ENCODE measurements at regions not wholly inside any gene's neighbourhood (a gene's known extent, or its start where the extent isn't known, plus 50 kb on each side); places are given as distances from the start of the nearest gene placed in this dataset.

DNA sequence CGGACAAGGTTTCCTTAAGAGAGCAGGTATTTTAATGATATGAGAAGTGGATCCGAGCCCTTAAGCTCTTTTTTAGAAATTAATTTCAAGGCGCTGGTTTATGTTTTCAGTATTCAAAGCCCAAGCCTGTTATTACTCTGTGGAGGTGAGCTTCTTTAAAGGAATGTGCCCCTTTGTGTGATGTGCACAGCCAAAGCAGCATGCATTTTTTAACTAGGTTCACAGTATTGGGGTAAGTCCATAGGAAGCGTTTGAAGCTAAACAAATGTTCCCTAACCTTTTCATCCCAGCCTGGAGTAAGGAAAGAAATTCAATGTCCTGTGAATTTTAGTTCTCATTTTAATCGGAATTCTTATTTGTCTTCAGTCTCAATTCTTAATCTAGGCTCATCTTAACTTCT lies 217.5 kb downstream of the KCTD12 start:
- H2BK12ac ChIP-seq (ENCODE audit: low read depth, low read length) = no peak overlapping the region
- WGBS, 2 experiments (ENCODE audit: extremely low coverage in 1 of 2, insufficient coverage in 1 of 2, insufficient read length in 1 of 2, insufficient replicate concordance in 2 of 2, low coverage in 1 of 2, low lambda C conversion rate in 2 of 2, missing lambda C conversion rate in 1 of 2) = 71% methylated on average over 5 of the region's 5 CpGs; no CpG with 5 or more reads in 1 of the 2 experiments
- H2BK120ac ChIP-seq (replicated peaks; ENCODE audit: low read depth, low read length) = no peak overlapping the region
- H4K91ac ChIP-seq (replicated peaks; ENCODE audit: insufficient read length, low read length) = no peak overlapping the region
- DNase-seq (ENCODE audit: low read depth in 1 of 2, low spot score in 2 of 2) (no peak), FAIRE-seq (no peak)
- no peak overlapping the region for H3K4me2 ChIP-seq (ENCODE audit: insufficient read depth in 1 of 2, low read depth in 2 of 2, low read length in 2 of 2)
- H2AFZ ChIP-seq (ENCODE audit: low read length) = 0 out of 2 replicates have a peak overlapping the region, but pooled peaks have one; percentile 11
- H4K20me1 ChIP-seq (replicated peaks in 1 of 2; ENCODE audit: control insufficient read depth in 1 of 2, insufficient read depth in 2 of 2, low read length in 2 of 2) = no peaks in the 10 kb centered on the region
- no peak overlapping the region for H3K23ac ChIP-seq (ENCODE audit: insufficient read length)
- H2BK15ac ChIP-seq (ENCODE audit: low read length) = no peak overlapping the region
- H3K18ac ChIP-seq (ENCODE audit: extremely low read depth, low read length) = no peak overlapping the region
- H2AK5ac ChIP-seq (ENCODE audit: low read depth, low read length) = no peak overlapping the region
- no peaks in the 10 kb centered on the region for H3K9me3 ChIP-seq (ENCODE audit: insufficient read depth in 2 of 2, low read depth in 1 of 2, low read length in 1 of 2)
- no peaks in the 10 kb centered on the region for H3K23me2 ChIP-seq (ENCODE audit: low read depth, low read length)
- H2BK20ac ChIP-seq (ENCODE audit: low read length) = no peak overlapping the region
- H3K4me3 ChIP-seq (ENCODE audit: extremely low read depth in 1 of 4, insufficient read depth in 2 of 4, low read depth in 3 of 4, low read length in 4 of 4) = no peak overlapping the region
- ChIA-PET CTCF (ENCODE audit: partially characterized antibody) (interaction anchor here (1.2 to 3.7 kb wide), 4 partner anchors 8 to 216 kb away, joined by 3 to 21 read pairs (median 4); no protein-coding TSS in a partner anchor), POLR2A (ENCODE audit: partially characterized antibody) (no interaction called here)
- no peaks in the 10 kb centered on the region for H3K36me3 ChIP-seq (ENCODE audit: control insufficient read depth in 2 of 4, insufficient read depth in 4 of 4, low read length in 3 of 4)
- H4K8ac ChIP-seq (ENCODE audit: extremely low read depth, insufficient read depth, low read length) = no peak overlapping the region
- no peak overlapping the region for H3K14ac ChIP-seq (ENCODE audit: insufficient read length)
- no peak overlapping the region for H3K4ac ChIP-seq (replicated peaks; ENCODE audit: insufficient read length, low read depth, low read length)
- no peaks in the 10 kb centered on the region for H3K4me1 ChIP-seq (replicated peaks in 1 of 4; ENCODE audit: control insufficient read depth in 3 of 4, insufficient read depth in 4 of 4, low read length in 3 of 4)
- no peak overlapping the region for H2BK5ac ChIP-seq (ENCODE audit: low read depth, low read length)
- no peak overlapping the region for H3K27ac ChIP-seq (ENCODE audit: low read depth, low read length)
- TF ChIP-seq KDM1A (IDR thresholded peaks at IDR 0.05; ENCODE audit: borderline replicate concordance, low read length) (no peak), SP1 (IDR thresholded peaks at IDR 0.05; ENCODE audit: low read depth, low read length) (no peak), SIRT6 (IDR thresholded peaks at IDR 0.05; ENCODE audit: low read length) (no peak), RBBP5 (IDR thresholded peaks at IDR 0.05; ENCODE audit: borderline replicate concordance, low read depth, low read length) (no peak), CREB1 (IDR thresholded peaks at IDR 0.05) (no peak), BRCA1 (IDR thresholded peaks at IDR 0.05; ENCODE audit: low read depth, low read length) (no peak), RXRA (IDR thresholded peaks at IDR 0.05; ENCODE audit: insufficient read depth, low read depth, low read length) (no peak), TBP (IDR thresholded peaks at IDR 0.05; ENCODE audit: low read depth, low read length) (no peak), ASH2L (IDR thresholded peaks at IDR 0.05; ENCODE audit: low read length) (no peak), EP300 (IDR thresholded peaks at IDR 0.05; ENCODE audit: borderline replicate concordance in 1 of 2, low read depth in 2 of 2, low read length in 2 of 2) (no peak), HDAC6 (IDR thresholded peaks at IDR 0.05; ENCODE audit: low read depth, low read length) (no peak), MAFK (IDR thresholded peaks at IDR 0.05; ENCODE audit: low read depth, low read length) (no peak), SIX5 (IDR thresholded peaks at IDR 0.05; ENCODE audit: low read depth, low read length) (no peak), POU5F1 (IDR thresholded peaks at IDR 0.05; ENCODE audit: low read depth, low read length) (no peak), HDAC2 (IDR thresholded peaks at IDR 0.05; ENCODE audit: borderline replicate concordance in 1 of 2, low read depth in 2 of 2, low read length in 2 of 2) (no peak), FOSL1 (IDR thresholded peaks at IDR 0.05; ENCODE audit: insufficient read depth, low read depth, low read length) (no peak), POLR2AphosphoS5 (IDR thresholded peaks at IDR 0.05; ENCODE audit: low read depth, low read length) (no peak)
- H3K9ac ChIP-seq (replicated peaks in 1 of 4; ENCODE audit: extremely low read depth in 1 of 4, low read depth in 3 of 4, low read length in 3 of 4) = no peak overlapping the region
- H3K79me1 ChIP-seq (ENCODE audit: low read depth, low read length) = no peaks in the 10 kb centered on the region
- no peaks in the 10 kb centered on the region for H3K79me2 ChIP-seq (ENCODE audit: control insufficient read depth in 1 of 2, insufficient read depth in 2 of 2, low read length in 2 of 2)
- no peak overlapping the region for H4K5ac ChIP-seq (ENCODE audit: insufficient read length, low read depth, low read length)
- H3K27me3 ChIP-seq (replicated peaks in 1 of 4; ENCODE audit: control insufficient read depth in 3 of 4, extremely low read depth in 1 of 4, insufficient read depth in 3 of 4, low read length in 3 of 4) = no peaks in the 10 kb centered on the region
- H3K56ac ChIP-seq (replicated peaks; ENCODE audit: insufficient read length, low read depth, low read length) = no peak overlapping the region

All from H1 (cell line).